ENCODE measurements at regions not wholly inside any gene's neighbourhood (a gene's known extent, or its start where the extent isn't known, plus 50 kb on each side); places are given as distances from the start of the nearest gene placed in this dataset.

- DNase-seq (ENCODE audit: low read depth), result no peak
- Histone ChIP-seq H3K36me3 (ENCODE audit: control insufficient read depth, insufficient read depth, low read length) (no peaks in the 10 kb centered on the region), H3K4me3 (ENCODE audit: low read depth, low read length) (no peak overlapping the region), H3K27me3 (ENCODE audit: control insufficient read depth, insufficient read depth, low read length) (no peaks in the 10 kb centered on the region)
- peak; percentile 1 for TF ChIP-seq CTCF (IDR thresholded peaks at IDR 0.05; ENCODE audit: insufficient read depth, low read length, poor library complexity, severe bottlenecking)
These were observed 239.6 kb downstream of the TDRD15 start for GRCh38 chr2:21363364-21363763.

DNA sequence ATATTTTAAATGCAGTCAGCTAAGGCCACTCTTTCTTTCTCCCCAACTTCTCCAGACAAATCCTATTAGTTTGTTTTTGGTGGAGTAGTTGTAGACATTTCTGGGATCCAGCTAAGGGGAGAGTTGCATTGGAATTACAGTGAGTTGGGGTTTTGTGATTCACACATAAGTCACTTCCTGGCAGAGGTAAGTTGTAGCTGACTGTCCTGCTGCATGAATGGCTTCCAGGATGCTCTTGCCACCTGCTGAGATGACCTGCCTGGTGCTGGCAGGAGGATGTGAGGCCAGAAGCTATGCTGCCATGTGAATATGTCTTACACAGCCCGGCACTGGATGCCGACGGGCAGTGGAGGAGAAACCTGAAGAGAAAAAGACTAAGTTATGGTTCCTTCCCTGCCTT, 243.7 kb downstream of the TDRD15 start:
- Histone ChIP-seq H3K36me3 (ENCODE audit: control insufficient read depth, insufficient read depth, low read length) (no peaks in the 10 kb centered on the region), H3K4me3 (ENCODE audit: low read depth, low read length) (no peak overlapping the region), H3K27me3 (ENCODE audit: control insufficient read depth, insufficient read depth, low read length) (no peaks in the 10 kb centered on the region)
- DNase-seq (ENCODE audit: low read depth), result no peak
- TF ChIP-seq CTCF (IDR thresholded peaks at IDR 0.05; ENCODE audit: insufficient read depth, low read length, poor library complexity, severe bottlenecking), result no peak

DNA sequence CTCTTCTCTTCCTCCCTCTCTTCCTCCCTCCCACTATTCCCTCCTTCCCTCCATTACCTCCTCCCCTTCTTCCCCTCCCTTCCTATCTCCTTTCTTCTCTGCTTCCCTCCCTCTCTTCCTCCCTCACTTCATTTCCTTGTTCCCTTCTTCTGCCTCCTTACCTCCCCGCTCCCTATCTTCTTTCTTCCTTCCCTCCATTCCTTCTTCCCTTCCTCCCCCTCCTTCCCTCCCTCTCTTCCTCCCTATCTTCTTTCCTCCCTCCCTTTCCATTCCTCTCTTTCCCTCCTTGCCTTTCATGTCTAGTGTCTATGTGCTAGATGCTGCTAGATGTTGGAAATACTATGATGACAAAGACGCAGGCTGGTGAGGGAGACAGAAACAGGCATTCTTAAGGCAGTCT, 246.0 kb downstream of the TDRD15 start:
- TF ChIP-seq CTCF (IDR thresholded peaks at IDR 0.05; ENCODE audit: insufficient read depth, low read length, poor library complexity, severe bottlenecking), result no peak
- Histone ChIP-seq H3K4me3 (ENCODE audit: low read depth, low read length) (no peak overlapping the region), H3K27me3 (ENCODE audit: control insufficient read depth, insufficient read depth, low read length) (no peaks in the 10 kb centered on the region), H3K36me3 (ENCODE audit: control insufficient read depth, insufficient read depth, low read length) (no peaks in the 10 kb centered on the region)
- DNase-seq (ENCODE audit: low read depth), result no peak

DNA sequence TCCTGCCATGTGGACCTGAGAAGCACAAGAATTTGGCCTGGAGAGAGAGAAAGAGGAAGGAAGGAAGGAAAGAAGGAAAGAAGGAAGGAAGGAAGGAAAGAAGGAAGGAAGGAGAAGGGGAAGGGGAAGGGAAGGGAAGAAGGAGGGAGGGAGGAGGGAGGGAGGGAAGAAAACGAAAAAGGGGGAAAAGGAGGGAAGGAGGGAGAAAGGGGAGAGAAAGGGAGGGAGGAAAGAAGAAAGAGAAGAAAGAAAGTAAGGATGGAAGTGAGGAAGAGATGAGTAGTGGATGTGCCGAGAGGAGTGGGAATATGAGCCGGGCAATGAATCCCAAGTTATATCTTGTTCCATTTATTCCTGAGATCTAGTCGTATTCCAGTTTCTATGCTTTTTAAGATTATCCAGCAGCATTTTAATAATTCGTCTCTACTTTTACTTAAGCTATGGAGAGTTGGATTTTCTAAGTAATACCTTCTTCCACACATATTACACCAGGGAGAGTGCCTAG, 247.8 kb downstream of the TDRD15 start:
- no peak for TF ChIP-seq CTCF (IDR thresholded peaks at IDR 0.05; ENCODE audit: insufficient read depth, low read length, poor library complexity, severe bottlenecking)
- H3K36me3 ChIP-seq (ENCODE audit: control insufficient read depth, insufficient read depth, low read length), result no peaks in the 10 kb centered on the region
- H3K27me3 ChIP-seq (ENCODE audit: control insufficient read depth, insufficient read depth, low read length), result no peaks in the 10 kb centered on the region
- DNase-seq (ENCODE audit: low read depth), result no peak
- no peak overlapping the region for H3K4me3 ChIP-seq (ENCODE audit: low read depth, low read length)

DNA sequence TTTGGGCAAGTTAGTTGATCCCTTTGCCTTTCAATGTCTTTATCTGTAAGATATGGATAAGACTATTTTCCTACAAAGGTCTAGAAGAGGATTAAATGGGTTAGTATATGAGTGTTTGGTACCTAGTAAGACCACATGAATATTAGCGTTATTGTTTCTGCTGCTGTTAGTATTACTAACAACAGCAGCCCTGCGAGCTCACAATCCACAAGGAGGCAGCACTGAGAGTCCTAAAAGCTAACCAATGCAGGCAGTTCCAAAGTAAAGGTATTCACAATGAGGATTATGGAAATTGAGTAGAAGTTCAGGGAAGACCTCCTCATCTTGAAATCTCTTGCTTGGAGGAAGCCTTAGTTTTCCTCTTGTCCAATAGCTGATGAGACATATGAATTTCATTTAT, 248.9 kb downstream of the TDRD15 start:
- no peak for DNase-seq (ENCODE audit: low read depth)
- Histone ChIP-seq H3K36me3 (ENCODE audit: control insufficient read depth, insufficient read depth, low read length) (no peaks in the 10 kb centered on the region), H3K27me3 (ENCODE audit: control insufficient read depth, insufficient read depth, low read length) (no peaks in the 10 kb centered on the region), H3K4me3 (ENCODE audit: low read depth, low read length) (no peak overlapping the region)
- TF ChIP-seq CTCF (IDR thresholded peaks at IDR 0.05; ENCODE audit: insufficient read depth, low read length, poor library complexity, severe bottlenecking), result peak; percentile 39

DNA sequence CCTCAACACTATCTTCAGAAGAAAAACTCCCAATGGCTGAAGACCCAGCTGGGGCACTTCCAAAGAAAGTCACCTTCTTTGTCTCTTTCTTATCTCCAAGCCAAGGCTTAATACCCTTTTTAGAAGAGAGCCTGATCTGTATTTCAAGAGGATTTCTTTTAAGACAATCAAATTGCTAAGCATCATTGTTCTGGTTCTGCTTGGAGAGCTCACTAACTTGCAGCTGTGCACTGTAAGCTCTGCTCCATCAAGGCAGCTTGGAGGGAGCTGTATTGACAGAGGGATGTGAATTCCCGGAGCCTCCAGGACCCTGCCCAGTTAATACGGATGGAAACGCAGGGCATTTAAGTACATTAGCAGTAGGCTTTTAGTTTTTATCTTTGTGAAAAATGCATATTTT, 253.1 kb downstream of the TDRD15 start:
- no peaks in the 10 kb centered on the region for H3K36me3 ChIP-seq (ENCODE audit: control insufficient read depth, insufficient read depth, low read length)
- TF ChIP-seq CTCF (IDR thresholded peaks at IDR 0.05; ENCODE audit: insufficient read depth, low read length, poor library complexity, severe bottlenecking), result no peak
- H3K27me3 ChIP-seq (ENCODE audit: control insufficient read depth, insufficient read depth, low read length), result no peaks in the 10 kb centered on the region
- H3K4me3 ChIP-seq (ENCODE audit: low read depth, low read length), result no peak overlapping the region
- DNase-seq (ENCODE audit: low read depth), result no peak

Measured in kidney epithelial cell (primary cell).